HTR-8/SVneo (cell line): ENCODE measurements at regions not wholly inside any gene's neighbourhood (a gene's known extent, or its start where the extent isn't known, plus 50 kb on each side); places are given as distances from the start of the nearest gene placed in this dataset.
A peak's percentile ranks its signal among the peaks of the same experiment; 100 is the strongest.

Experiments used
- DNase-seq: peaks from one replicate; pipeline ENCODE4 v3.0.0; 2011; ENCODE audit warnings: low spot score, mixed read lengths; ENCODE audit not compliant: insufficient read length
- FAIRE-seq: peaks from 2 replicates; lab custom pipeline; 2011; peaks lifted over from hg19 to GRCh38; lab: Jason Lieb, UNC

- no peak for FAIRE-seq
Observed at GRCh38 chr6:40914005-40914404, 125.0 kb downstream of the UNC5CL start.

GRCh38 chr6:40912158-40912946 is 126.7 kb downstream of the UNC5CL start:
- no peak for FAIRE-seq
- peak; percentile 48 for DNase-seq

More at GRCh38 chr6:40914005-40914404, 125.0 kb downstream of the UNC5CL start:
- no peak for DNase-seq

GRCh38 chr6:40910260-40910893 is 128.6 kb downstream of the UNC5CL start:
- FAIRE-seq (no peak), DNase-seq (no peak)

- FAIRE-seq (no peak), DNase-seq (no peak)
Observed at GRCh38 chr6:40909811-40910210, 129.2 kb downstream of the UNC5CL start.

GRCh38 chr6:40907198-40907701 is 131.8 kb downstream of the UNC5CL start:
- DNase-seq (peak; percentile 15), FAIRE-seq (no peak)

- DNase-seq (peak; percentile 12), FAIRE-seq (no peak)
Observed at GRCh38 chr6:40906759-40907158, 132.3 kb downstream of the UNC5CL start.

- no peak for DNase-seq
- FAIRE-seq = no peak
Observed at GRCh38 chr6:40904583-40905194, 134.3 kb downstream of the UNC5CL start.

- no peak for DNase-seq
- FAIRE-seq = no peak
Observed at GRCh38 chr6:40903456-40903855, 135.6 kb downstream of the UNC5CL start.

GRCh38 chr6:40901322-40902055 is 137.5 kb downstream of the UNC5CL start:
- no peak for FAIRE-seq
- DNase-seq = no peak

GRCh38 chr6:40900791-40901190 is 138.2 kb downstream of the UNC5CL start:
- FAIRE-seq (no peak), DNase-seq (no peak)

GRCh38 chr6:40899684-40900155 is 139.3 kb downstream of the UNC5CL start:
- no peak for DNase-seq
- no peak for FAIRE-seq

GRCh38 chr6:40898073-40898472 is 140.9 kb downstream of the UNC5CL start:
- DNase-seq (no peak), FAIRE-seq (no peak)

GRCh38 chr6:40897390-40898003 is 141.5 kb downstream of the UNC5CL start:
- no peak for FAIRE-seq
- no peak for DNase-seq

- FAIRE-seq = no peak
Observed at GRCh38 chr6:40896696-40897095, 142.3 kb downstream of the UNC5CL start.

GRCh38 chr6:40894962-40895799 is 143.8 kb downstream of the UNC5CL start:
- DNase-seq = peak; percentile 79
- FAIRE-seq = peak; percentile 57

More at GRCh38 chr6:40896696-40897095, 142.3 kb downstream of the UNC5CL start:
- no peak for DNase-seq

- no peak for DNase-seq
- no peak for FAIRE-seq
Observed at GRCh38 chr6:40893021-40893420, 146.0 kb downstream of the UNC5CL start.

GRCh38 chr6:40892223-40892622 is 146.8 kb downstream of the UNC5CL start:
- FAIRE-seq (no peak), DNase-seq (no peak)

- no peak for DNase-seq
- no peak for FAIRE-seq
Observed at GRCh38 chr6:40891686-40892085, 147.3 kb downstream of the UNC5CL start.

GRCh38 chr6:40891131-40891530 is 147.9 kb downstream of the UNC5CL start:
- FAIRE-seq (no peak), DNase-seq (no peak)
